GM13977 (cell line): ENCODE measurements at regions not wholly inside any gene's neighbourhood (a gene's known extent, or its start where the extent isn't known, plus 50 kb on each side); places are given as distances from the start of the nearest gene placed in this dataset.
A peak's percentile ranks its signal among the peaks of the same experiment; 100 is the strongest.

Source experiments
- DNase-seq: peaks from one replicate; pipeline ENCODE4 v3.0.0; 2012; ENCODE audit warnings: low spot score
- in situ Hi-C: fragments of 300-500 bp; cut with MboI; formaldehyde crosslinking; loops from one replicate; pipeline ENCODE4 v1.12.0; 2022; ENCODE audit warnings: low sequenced_read_pairs, low pct_unique_long_range_greater_than_20kb, mixed read lengths, inconsistent platforms; ENCODE audit not compliant: unreplicated experiment
- TF ChIP-seq, protein P1 (sequence below): IDR thresholded peaks from 2 replicates; pipeline ENCODE4 v1.5.1; 2012; ENCODE audit warnings: mild to moderate bottlenecking, control low read depth; ENCODE audit not compliant: insufficient read depth; ENCODE audit errors: extremely low read depth, missing control alignments

- DNase-seq, result no peak
- TF ChIP-seq, protein P1, sequence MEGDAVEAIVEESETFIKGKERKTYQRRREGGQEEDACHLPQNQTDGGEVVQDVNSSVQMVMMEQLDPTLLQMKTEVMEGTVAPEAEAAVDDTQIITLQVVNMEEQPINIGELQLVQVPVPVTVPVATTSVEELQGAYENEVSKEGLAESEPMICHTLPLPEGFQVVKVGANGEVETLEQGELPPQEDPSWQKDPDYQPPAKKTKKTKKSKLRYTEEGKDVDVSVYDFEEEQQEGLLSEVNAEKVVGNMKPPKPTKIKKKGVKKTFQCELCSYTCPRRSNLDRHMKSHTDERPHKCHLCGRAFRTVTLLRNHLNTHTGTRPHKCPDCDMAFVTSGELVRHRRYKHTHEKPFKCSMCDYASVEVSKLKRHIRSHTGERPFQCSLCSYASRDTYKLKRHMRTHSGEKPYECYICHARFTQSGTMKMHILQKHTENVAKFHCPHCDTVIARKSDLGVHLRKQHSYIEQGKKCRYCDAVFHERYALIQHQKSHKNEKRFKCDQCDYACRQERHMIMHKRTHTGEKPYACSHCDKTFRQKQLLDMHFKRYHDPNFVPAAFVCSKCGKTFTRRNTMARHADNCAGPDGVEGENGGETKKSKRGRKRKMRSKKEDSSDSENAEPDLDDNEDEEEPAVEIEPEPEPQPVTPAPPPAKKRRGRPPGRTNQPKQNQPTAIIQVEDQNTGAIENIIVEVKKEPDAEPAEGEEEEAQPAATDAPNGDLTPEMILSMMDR, result no peak
- in situ Hi-C loops, result no loop called here
Observed at GRCh38 chr1:5639106-5639722, 353.0 kb downstream of the NPHP4 start.

DNA sequence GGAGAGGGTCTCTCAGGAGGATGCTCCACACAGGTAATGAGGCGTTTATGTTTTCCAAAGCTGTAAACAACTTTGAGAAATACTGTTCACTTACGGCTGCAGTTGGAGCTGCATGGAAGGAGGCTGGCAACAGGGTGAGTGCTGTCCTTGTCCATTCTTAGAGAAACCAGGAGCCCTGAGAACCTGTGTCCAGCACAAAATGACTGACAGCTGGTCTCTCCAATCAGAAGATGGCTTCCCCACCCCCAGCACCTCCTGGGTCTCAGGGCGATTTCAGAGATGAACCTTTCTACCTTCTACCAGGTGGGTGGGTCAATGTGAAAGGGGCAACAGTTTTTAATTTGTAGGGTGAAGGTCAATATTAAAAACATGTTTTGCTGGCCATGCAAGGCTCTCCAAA is 353.6 kb downstream of the NPHP4 start:
- in situ Hi-C loops, result no loop called here
- DNase-seq, result no peak

DNA sequence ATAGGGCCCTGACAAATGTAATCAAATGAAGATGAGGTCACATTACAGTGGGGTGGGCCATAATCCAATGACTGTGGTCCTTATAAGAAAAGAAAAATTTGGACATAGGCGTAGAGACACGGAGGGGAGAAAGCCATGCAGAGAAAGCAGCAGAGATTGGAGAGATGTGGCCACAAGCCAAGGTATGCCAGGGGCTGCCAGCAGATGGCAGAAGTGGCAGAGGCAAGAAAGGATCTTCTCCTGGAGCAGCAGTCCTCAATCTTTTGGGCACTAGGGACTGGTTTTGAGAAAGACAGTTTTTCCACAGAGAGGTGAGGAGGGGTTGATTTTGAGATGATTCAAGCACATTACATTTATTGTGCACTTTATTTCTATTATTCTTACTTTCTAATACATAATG is 355.1 kb downstream of the NPHP4 start:
- TF ChIP-seq, protein P1, result peak; percentile 42
- DNase-seq, result no peak
- in situ Hi-C loops, result no loop called here

More for the DNA sequence above, 353.6 kb downstream of the NPHP4 start:
- TF ChIP-seq, protein P1, result no peak

DNA sequence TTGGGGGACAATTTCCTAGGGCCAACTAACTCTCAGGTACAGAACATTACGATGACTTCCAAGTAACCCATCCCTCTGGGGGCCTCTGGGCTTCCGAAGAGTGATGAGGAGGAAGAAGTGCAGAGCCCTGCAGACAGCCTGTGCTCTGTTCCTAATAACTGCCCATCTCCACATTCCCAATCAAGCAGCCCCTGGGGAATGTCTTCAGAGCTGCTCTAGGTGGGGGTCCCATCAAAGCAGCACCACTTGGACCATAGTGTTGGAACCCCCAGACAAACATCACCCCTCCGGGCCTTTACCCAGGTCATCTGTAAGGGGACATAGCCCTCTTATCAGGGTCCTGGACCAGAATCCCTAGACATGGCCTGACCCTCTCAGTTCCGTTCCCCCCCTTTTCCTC is 357.3 kb downstream of the NPHP4 start:
- TF ChIP-seq, protein P1, result no peak
- DNase-seq, result no peak

DNA sequence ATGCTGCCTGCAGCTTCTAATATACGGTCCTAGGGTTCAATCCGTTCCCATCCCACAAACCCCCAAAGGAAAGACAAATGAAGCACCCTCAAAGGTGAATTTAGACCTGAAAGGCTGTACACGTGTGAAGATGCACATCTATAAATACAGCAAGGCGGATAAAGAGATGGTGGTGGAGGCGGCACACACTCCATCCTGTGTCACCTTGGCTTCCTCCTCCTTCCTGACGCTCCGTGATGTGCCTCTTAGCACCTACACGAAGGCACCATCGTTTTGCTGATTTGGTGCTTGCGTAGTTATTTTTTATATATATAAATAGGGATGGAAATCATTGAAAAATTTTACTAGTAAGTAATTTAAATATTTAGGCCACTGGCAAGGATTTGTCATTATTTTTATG is 359.4 kb downstream of the NPHP4 start:
- in situ Hi-C loops, result no loop called here
- TF ChIP-seq, protein P1, result no peak
- no peak for DNase-seq

More for the DNA sequence above, 357.3 kb downstream of the NPHP4 start:
- in situ Hi-C loops, result no loop called here

GRCh38 chr1:5632224-5632623 is 360.0 kb downstream of the NPHP4 start:
- no peak for DNase-seq
- in situ Hi-C loops, result no loop called here
- TF ChIP-seq, protein P1, result no peak
